Neural cell (in vitro differentiated cells): ENCODE measurements at regions not wholly inside any gene's neighbourhood (a gene's known extent, or its start where the extent isn't known, plus 50 kb on each side); places are given as distances from the start of the nearest gene placed in this dataset.

Experiments
- H2AFZ ChIP-seq: fragments of 200-600, 300-800 bp; sonication (generic), shearing (Covaris generic); 2 replicates; pipeline ENCODE4 v1.6.0; 2014; ENCODE audit warnings: low read depth, mild to moderate bottlenecking, antibody characterized with exemption, low read length, moderate library complexity
- H3F3A ChIP-seq: fragments of 200-600 bp; shearing (Covaris generic); 2 replicates; pipeline ENCODE4 v1.6.1; 2016; ENCODE audit warnings: mild to moderate bottlenecking, moderate library complexity, mixed read lengths, antibody characterized with exemption, low read length; ENCODE audit not compliant: insufficient read depth, poor library complexity, severe bottlenecking
- H3K27ac ChIP-seq: fragments of 200-600, 300-800 bp; sonication (generic), shearing (Covaris generic); 2 replicates; pipeline ENCODE4 v1.5.1; 2014; ENCODE audit warnings: mild to moderate bottlenecking, low read length, moderate library complexity
- H3K27me3 ChIP-seq: fragments of 300-800, 200-600 bp; sonication (generic), shearing (Covaris generic); 2 replicates; pipeline ENCODE4 v1.6.0; 2014; ENCODE audit warnings: mild to moderate bottlenecking, low read depth, low read length, moderate library complexity; ENCODE audit not compliant: insufficient read depth
- H3K36me3 ChIP-seq: fragments of 300-800, 200-600 bp; sonication (generic), shearing (Covaris generic); 2 replicates; pipeline ENCODE4 v1.5.1; 2014; ENCODE audit warnings: mild to moderate bottlenecking, antibody characterized with exemption, low read length, moderate library complexity; ENCODE audit not compliant: insufficient read depth
- H3K4me2 ChIP-seq: fragments of 300-800, 200-600 bp; sonication (generic), shearing (Covaris generic); 2 replicates; pipeline ENCODE4 v1.6.0; 2014; ENCODE audit warnings: mild to moderate bottlenecking, low read length
- H3K4me3 ChIP-seq: fragments of 300-800, 200-600 bp; sonication (generic), shearing (Covaris generic); 2 replicates; pipeline ENCODE4 v1.5.1; 2014; ENCODE audit warnings: mild to moderate bottlenecking, low read length, moderate library complexity
- H3K79me2 ChIP-seq: fragments of 200-600 bp; shearing (Covaris generic); replicated peaks from 2 replicates; pipeline ENCODE4 v1.6.0; 2014; ENCODE audit warnings: mild to moderate bottlenecking, low read length, moderate library complexity; ENCODE audit not compliant: insufficient read depth
- H3K9ac ChIP-seq: fragments of 300-800, 200-600 bp; sonication (generic), shearing (Covaris generic); 2 replicates; pipeline ENCODE4 v1.6.1; 2016; ENCODE audit warnings: mild to moderate bottlenecking, low read length, mixed read lengths
- H3K9me2 ChIP-seq: fragments of 200-600 bp; shearing (Covaris generic); 2 replicates; pipeline ENCODE4 v1.6.1; 2016; ENCODE audit warnings: mild to moderate bottlenecking, low read length, mixed read lengths; ENCODE audit not compliant: insufficient read depth
- H3K9me3 ChIP-seq: fragments of 200-600, 300-800 bp; sonication (generic), shearing (Covaris generic); 2 replicates; pipeline ENCODE4 v1.6.1; 2016; ENCODE audit warnings: mild to moderate bottlenecking, mixed run types, low read length, moderate library complexity, mixed read lengths
- H4K20me1 ChIP-seq: fragments of 200-600 bp; shearing (Covaris generic); 2 replicates; pipeline ENCODE4 v1.6.1; 2016; ENCODE audit warnings: mild to moderate bottlenecking, mixed run types; ENCODE audit not compliant: insufficient read depth
- CTCF ChIP-seq: fragments of 450-650 bp; IDR thresholded peaks from 2 replicates; pipeline ENCODE4 v1.5.1; 2014; ENCODE audit warnings: antibody characterized with exemption, mild to moderate bottlenecking, moderate library complexity; ENCODE audit not compliant: poor library complexity, severe bottlenecking
- EP300 ChIP-seq: fragments of 450-650 bp; conservative IDR thresholded peaks from 2 replicates; pipeline ENCODE4 v1.6.1; 2014; ENCODE audit warnings: antibody characterized with exemption, mild to moderate bottlenecking, moderate library complexity; ENCODE audit not compliant: poor library complexity, severe bottlenecking
- EZH2 ChIP-seq: fragments of 200-600, 300-800 bp; shearing (Covaris generic), sonication (generic); IDR thresholded peaks from 2 replicates; pipeline ENCODE4 v1.6.1; 2014; ENCODE audit warnings: antibody characterized with exemption, low read length, borderline replicate concordance, mild to moderate bottlenecking; ENCODE audit not compliant: insufficient read depth, poor library complexity, severe bottlenecking
- MXI1 ChIP-seq: fragments of 450-650 bp; conservative IDR thresholded peaks from 2 replicates; pipeline ENCODE4 v1.6.1; 2014; ENCODE audit warnings: antibody characterized with exemption, mild to moderate bottlenecking; ENCODE audit not compliant: poor library complexity, severe bottlenecking
- POLR2AphosphoS5 ChIP-seq: IDR thresholded peaks from 2 replicates; pipeline ENCODE4 v1.6.1; 2012
- RAD21 ChIP-seq: fragments of 450-650 bp; conservative IDR thresholded peaks from 2 replicates; pipeline ENCODE4 v1.6.1; 2014; ENCODE audit warnings: antibody characterized with exemption, mild to moderate bottlenecking, moderate library complexity
- REST ChIP-seq: IDR thresholded peaks from 2 replicates; pipeline ENCODE4 v1.6.1; 2012; ENCODE audit warnings: borderline replicate concordance
- SMC3 ChIP-seq: fragments of 450-650 bp; conservative IDR thresholded peaks from 2 replicates; pipeline ENCODE4 v1.6.1; 2014; ENCODE audit warnings: antibody characterized with exemption, mild to moderate bottlenecking, moderate library complexity; ENCODE audit not compliant: poor library complexity
- TAF1 ChIP-seq: IDR thresholded peaks from 2 replicates; pipeline ENCODE4 v1.6.1; 2012; ENCODE audit warnings: low read depth

- no peak overlapping the region for H2AFZ ChIP-seq
These were observed 92.6 kb upstream of the IL12B start for GRCh38 chr5:159422910-159423309.

GRCh38 chr5:159424123-159424522 is 93.8 kb upstream of the IL12B start:
- Histone ChIP-seq H2AFZ (no peak overlapping the region), H3F3A (no peaks in the 10 kb centered on the region), H3K36me3 (no peaks in the 10 kb centered on the region), H3K4me2 (no peak overlapping the region), H3K9ac (no peak overlapping the region), H3K27me3 (no peaks in the 10 kb centered on the region), H3K4me3 (no peak overlapping the region), H3K9me3 (no peaks in the 10 kb centered on the region), H3K79me2 (no peaks in the 10 kb centered on the region), H3K27ac (no peak overlapping the region), H3K9me2 (no peaks in the 10 kb centered on the region), H4K20me1 (no peaks in the 10 kb centered on the region)
- no peak for TF ChIP-seq CTCF
- TF ChIP-seq POLR2AphosphoS5, result no peak
- TF ChIP-seq SMC3, result no peak
- no peak for TF ChIP-seq EP300
- TF ChIP-seq RAD21, result no peak
- TF ChIP-seq TAF1, result no peak
- TF ChIP-seq EZH2, result no peak

More at GRCh38 chr5:159422910-159423309, 92.6 kb upstream of the IL12B start:
- no peaks in the 10 kb centered on the region for H3F3A ChIP-seq
- TF ChIP-seq REST (no peak), CTCF (no peak), EP300 (no peak), MXI1 (no peak), RAD21 (no peak), EZH2 (no peak), SMC3 (no peak), TAF1 (no peak), POLR2AphosphoS5 (no peak)
- no peaks in the 10 kb centered on the region for H3K36me3 ChIP-seq
- no peaks in the 10 kb centered on the region for H3K79me2 ChIP-seq
- H3K4me3 ChIP-seq, result no peak overlapping the region
- H3K27ac ChIP-seq, result no peak overlapping the region
- H3K9me2 ChIP-seq, result no peaks in the 10 kb centered on the region
- H3K27me3 ChIP-seq, result no peaks in the 10 kb centered on the region
- no peak overlapping the region for H3K4me2 ChIP-seq
- H3K9ac ChIP-seq, result no peak overlapping the region
- no peaks in the 10 kb centered on the region for H3K9me3 ChIP-seq
- H4K20me1 ChIP-seq, result no peaks in the 10 kb centered on the region
